HepG2 (cell line): ENCODE measurements at regions not wholly inside any gene's neighbourhood (a gene's known extent, or its start where the extent isn't known, plus 50 kb on each side); places are given as distances from the start of the nearest gene placed in this dataset.

Experiments used
- ATAC-seq: fragments of 200-7000 bp; cut with Tn5 transposase; 3 replicates; pipeline ENCODE4 v1.9.1; 2020; ENCODE audit warnings: mild to moderate bottlenecking, moderate library complexity
- BruUV-seq: library from RNA; stranded (reverse); fragments of 400-500 nt; replicated peaks from 2 replicates; lab custom pipeline; 2021; lab: Mats Ljungman, UMichigan
- CTCF ChIA-PET: fragments of 300-600 bp; formaldehyde crosslinking; extraction: SDS; loops from one replicate; lab custom pipeline; 2021; ENCODE audit warnings: low total read pairs, inconsistent platforms, low intra/inter-chr PET ratio; lab: Yijun Ruan, JAX
- POLR2A ChIA-PET: fragments of 350-600 bp; sonication (Branson Sonifier 250); formaldehyde crosslinking; loops from one replicate; lab custom pipeline; 2020; ENCODE audit warnings: antibody characterized with exemption, inconsistent platforms; lab: Yijun Ruan, JAX
- DNase-seq: peaks from one replicate; pipeline ENCODE4 v3.0.0-alpha.2; 2015; ENCODE audit warnings: low spot score
- FAIRE-seq: peaks from 3 replicates; lab custom pipeline; 2011; peaks lifted over from hg19 to GRCh38; lab: Jason Lieb, UNC
- H2AFZ ChIP-seq: one replicate; pipeline ENCODE4 v1.6.1; 2011; ENCODE audit warnings: low read length, inconsistent platforms
- H3K27ac ChIP-seq: fragments of 300-600 bp; 3 replicates; pipeline ENCODE4 v1.8.0; 2011; ENCODE audit warnings: mixed run types, mild to moderate bottlenecking, mixed read lengths, low read length, inconsistent platforms; ENCODE audit not compliant: insufficient read depth; ENCODE audit errors: extremely low read length
- H3K27me3 ChIP-seq, 2 experiments: fragments of 200-600 bp in 1 of 2; 2 replicates in 1 of 2; 3 replicates in 1 of 2; pipeline versions ENCODE4 v1.6.0 to v1.8.0; 2011; ENCODE audit warnings: low read length in 2 of 2, mild to moderate bottlenecking in 2 of 2, moderate library complexity in 2 of 2, inconsistent platforms in 1 of 2; ENCODE audit not compliant: insufficient read depth in 2 of 2, control insufficient read depth in 1 of 2
- H3K36me3 ChIP-seq, 2 experiments: fragments of 200-600 bp in 1 of 2; replicated peaks in 1 of 2; 2 replicates in 1 of 2; 3 replicates in 1 of 2; pipeline versions ENCODE4 v1.5.1 to v1.8.0; 2011; ENCODE audit warnings: low read length in 2 of 2, inconsistent platforms in 1 of 2; ENCODE audit not compliant: insufficient read depth in 2 of 2, control insufficient read depth in 1 of 2
- H3K4me1 ChIP-seq: 2 replicates; pipeline ENCODE4 v1.5.1; 2012; ENCODE audit warnings: low read length, inconsistent platforms; ENCODE audit not compliant: insufficient read depth
- H3K4me2 ChIP-seq: 2 replicates; pipeline ENCODE4 v1.6.0; 2011; ENCODE audit warnings: low read depth, low read length, inconsistent platforms
- H3K4me3 ChIP-seq, 3 experiments: fragments of 200-600 bp in 1 of 3; sonication (generic), shearing (Covaris generic) in 1 of 3; replicated peaks in 1 of 3; 2 replicates each; pipeline ENCODE4 v1.5.1; 2011 to 2016; ENCODE audit warnings: low read length in 3 of 3, inconsistent platforms in 2 of 3, low read depth in 2 of 3, mild to moderate bottlenecking in 2 of 3, control low read depth in 1 of 3, mixed read lengths in 1 of 3; ENCODE audit not compliant: insufficient read depth in 1 of 3
- H3K79me2 ChIP-seq: one replicate; pipeline ENCODE4 v1.6.1; 2011; ENCODE audit warnings: low read length, inconsistent platforms; ENCODE audit not compliant: insufficient read depth
- H3K9ac ChIP-seq: 2 replicates; pipeline ENCODE4 v1.6.0; 2011; ENCODE audit warnings: mild to moderate bottlenecking, low read depth, low read length, inconsistent platforms; ENCODE audit not compliant: insufficient read depth
- H3K9me3 ChIP-seq: 2 replicates; pipeline ENCODE4 v1.5.1; 2012; ENCODE audit warnings: mild to moderate bottlenecking, low read length
- H4K20me1 ChIP-seq: 2 replicates; pipeline ENCODE4 v1.6.0; 2011; ENCODE audit warnings: inconsistent platforms, mild to moderate bottlenecking, low read length, moderate library complexity; ENCODE audit not compliant: insufficient read depth
- PITX1 ChIP-seq: sonication (generic); formaldehyde crosslinking; IDR thresholded peaks from 2 replicates; pipeline ENCODE4 v1.5.1; 2020; ENCODE audit warnings: mild to moderate bottlenecking, missing genetic modification reagents
- PTBP1 ChIP-seq: fragments of 200-400 bp; formaldehyde crosslinking; IDR thresholded peaks from 2 replicates; pipeline ENCODE4 v1.6.1; 2018; ENCODE audit warnings: low read length, low read depth; ENCODE audit not compliant: poor library complexity, severe bottlenecking
- ZFY ChIP-seq: sonication (generic); formaldehyde crosslinking; IDR thresholded peaks from 2 replicates; pipeline ENCODE4 v1.4.0; 2020; ENCODE audit warnings: missing genetic modification reagents
- ZFYVE20 ChIP-seq: sonication (generic); formaldehyde crosslinking; IDR thresholded peaks from 2 replicates; pipeline ENCODE4 v1.8.0; 2023; ENCODE audit warnings: low read depth, mild to moderate bottlenecking, moderate library complexity, missing genetic modification reagents, borderline replicate concordance
- ZNF530 ChIP-seq: sonication (generic); formaldehyde crosslinking; IDR thresholded peaks from 2 replicates; pipeline ENCODE4 v1.5.0; 2020; ENCODE audit warnings: low read depth, mild to moderate bottlenecking, missing genetic modification reagents
- ZNF547 ChIP-seq: sonication (generic); formaldehyde crosslinking; IDR thresholded peaks from 2 replicates; pipeline ENCODE4 v1.5.1; 2020; ENCODE audit warnings: mild to moderate bottlenecking, missing genetic modification reagents
- ZNF597 ChIP-seq: sonication (generic); formaldehyde crosslinking; IDR thresholded peaks from 2 replicates; pipeline ENCODE4 v1.5.0; 2020; ENCODE audit warnings: missing genetic modification reagents
- ZNF775 ChIP-seq: sonication (generic); formaldehyde crosslinking; IDR thresholded peaks from 2 replicates; pipeline ENCODE4 v1.4.0; 2020; ENCODE audit warnings: missing genetic modification reagents, mild to moderate bottlenecking, moderate library complexity, borderline replicate concordance
- ZNF850 ChIP-seq: sonication (generic); formaldehyde crosslinking; conservative IDR thresholded peaks from 2 replicates; pipeline ENCODE4 v1.9.0; 2021; ENCODE audit warnings: mild to moderate bottlenecking, missing genetic modification reagents
- ZZZ3 ChIP-seq: sonication (generic); formaldehyde crosslinking; IDR thresholded peaks from 2 replicates; pipeline ENCODE4 v1.4.0; 2020; ENCODE audit warnings: missing genetic modification reagents, mild to moderate bottlenecking, borderline replicate concordance
- WGBS: methylation state at CpG from one replicate; pipeline ENCODE4 v1.1.6; 2017; ENCODE audit warnings: low lambda C conversion rate; 5-methylcytosine and 5-hydroxymethylcytosine counted together
- in situ Hi-C: cut with HindIII; loops from 2 replicates; pipeline ENCODE4 v1.10.0; 2017; ENCODE audit warnings: low pct_unique_long_range_greater_than_20kb; ENCODE audit not compliant: extremely low pct_ligation_motif_present
- intact Hi-C: fragments of 100-400 bp; cut with micrococcal nuclease; formaldehyde crosslinking; loops from one replicate; pipeline ENCODE4 v1.10.0; 2022; ENCODE audit not compliant: unreplicated experiment
- TF ChIP-seq, protein P1 (sequence below): sonication (generic); formaldehyde crosslinking; IDR thresholded peaks from 2 replicates; pipeline ENCODE4 v1.4.0; 2020; ENCODE audit warnings: missing genetic modification reagents
- TF ChIP-seq, protein P2 (sequence below): sonication (generic); formaldehyde crosslinking; IDR thresholded peaks from 2 replicates; pipeline ENCODE4 v1.4.0; 2020; ENCODE audit warnings: missing genetic modification reagents
- TF ChIP-seq, protein P3 (sequence below): sonication (generic); formaldehyde crosslinking; IDR thresholded peaks from 2 replicates; pipeline ENCODE4 v1.5.0; 2020; ENCODE audit warnings: mild to moderate bottlenecking, missing genetic modification reagents

DNA sequence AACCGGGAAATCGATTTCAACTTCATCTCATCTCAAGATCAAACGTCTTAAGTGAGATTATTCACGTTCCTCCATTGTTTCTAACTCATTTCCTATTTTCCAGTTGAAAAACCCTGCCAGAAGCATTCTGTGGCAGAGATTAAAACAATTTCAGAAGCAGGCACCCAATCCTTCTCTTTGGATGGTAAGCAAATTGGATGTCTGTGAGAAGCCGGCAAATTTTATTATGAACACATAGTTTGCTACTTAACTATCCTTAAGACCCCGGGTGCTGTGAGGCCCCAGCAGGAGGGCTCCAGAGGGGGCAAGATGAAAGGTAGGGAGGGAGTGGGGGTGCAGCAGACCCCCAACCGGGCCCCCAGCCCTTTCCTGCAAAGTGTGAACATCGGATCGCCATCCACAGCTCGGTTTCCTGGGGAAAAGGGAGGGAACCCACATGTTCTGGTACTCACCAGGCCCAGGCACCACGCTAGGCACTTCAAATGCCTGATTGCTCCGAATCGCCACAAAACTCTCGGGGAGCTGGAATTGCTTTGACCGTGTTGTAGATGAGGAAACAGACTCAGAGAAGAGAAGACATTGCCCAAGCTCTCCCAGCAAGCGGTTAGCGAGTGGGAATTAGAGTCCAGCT, 167.1 kb upstream of the MVB12B start (continued):
- TF ChIP-seq, protein P1, sequence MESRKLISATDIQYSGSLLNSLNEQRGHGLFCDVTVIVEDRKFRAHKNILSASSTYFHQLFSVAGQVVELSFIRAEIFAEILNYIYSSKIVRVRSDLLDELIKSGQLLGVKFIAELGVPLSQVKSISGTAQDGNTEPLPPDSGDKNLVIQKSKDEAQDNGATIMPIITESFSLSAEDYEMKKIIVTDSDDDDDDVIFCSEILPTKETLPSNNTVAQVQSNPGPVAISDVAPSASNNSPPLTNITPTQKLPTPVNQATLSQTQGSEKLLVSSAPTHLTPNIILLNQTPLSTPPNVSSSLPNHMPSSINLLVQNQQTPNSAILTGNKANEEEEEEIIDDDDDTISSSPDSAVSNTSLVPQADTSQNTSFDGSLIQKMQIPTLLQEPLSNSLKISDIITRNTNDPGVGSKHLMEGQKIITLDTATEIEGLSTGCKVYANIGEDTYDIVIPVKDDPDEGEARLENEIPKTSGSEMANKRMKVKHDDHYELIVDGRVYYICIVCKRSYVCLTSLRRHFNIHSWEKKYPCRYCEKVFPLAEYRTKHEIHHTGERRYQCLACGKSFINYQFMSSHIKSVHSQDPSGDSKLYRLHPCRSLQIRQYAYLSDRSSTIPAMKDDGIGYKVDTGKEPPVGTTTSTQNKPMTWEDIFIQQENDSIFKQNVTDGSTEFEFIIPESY (CRISPR knock-in tag): peak; percentile 57; the same call in 1 of the 2 replicates
- TF ChIP-seq ZFYVE20 (CRISPR knock-in tag): no peak

GRCh38 chr9:126160067-126160853, 166.4 kb upstream of the MVB12B start:
- ATAC-seq (no peak), FAIRE-seq (no peak), DNase-seq (no peak)
- Histone ChIP-seq H3K4me3 (no peak overlapping the region), H3K27me3 (peaks cover 7 to 66% of the 10 kb centered on the region in 2 experiments), H4K20me1 (no peaks in the 10 kb centered on the region), H3K4me2 (no peak overlapping the region), H3K9me3 (no peaks in the 10 kb centered on the region), H3K27ac (no peak overlapping the region), H3K9ac (no peak overlapping the region), H3K4me1 (peaks cover 26% of the 10 kb centered on the region; the same call in 1 of the 2 replicates), H2AFZ (no peak overlapping the region), H3K36me3 (no peaks in the 10 kb centered on the region), H3K79me2 (no peaks in the 10 kb centered on the region)
- ChIA-PET POLR2A (interaction anchor here (1.2 kb wide), 1 partner anchor 14 kb away, joined by 4 read pairs; no protein-coding TSS in a partner anchor), CTCF (no interaction called here)
- intact Hi-C loops: no loop called here
- in situ Hi-C loops: no loop called here
- 63% methylated on average over 8 of the region's 10 CpGs for WGBS
- BruUV-seq: no TSS peak
- no peak for TF ChIP-seq ZNF597 (CRISPR knock-in tag)
- TF ChIP-seq PTBP1: no peak
- TF ChIP-seq ZNF547: no peak
- TF ChIP-seq, protein P2, sequence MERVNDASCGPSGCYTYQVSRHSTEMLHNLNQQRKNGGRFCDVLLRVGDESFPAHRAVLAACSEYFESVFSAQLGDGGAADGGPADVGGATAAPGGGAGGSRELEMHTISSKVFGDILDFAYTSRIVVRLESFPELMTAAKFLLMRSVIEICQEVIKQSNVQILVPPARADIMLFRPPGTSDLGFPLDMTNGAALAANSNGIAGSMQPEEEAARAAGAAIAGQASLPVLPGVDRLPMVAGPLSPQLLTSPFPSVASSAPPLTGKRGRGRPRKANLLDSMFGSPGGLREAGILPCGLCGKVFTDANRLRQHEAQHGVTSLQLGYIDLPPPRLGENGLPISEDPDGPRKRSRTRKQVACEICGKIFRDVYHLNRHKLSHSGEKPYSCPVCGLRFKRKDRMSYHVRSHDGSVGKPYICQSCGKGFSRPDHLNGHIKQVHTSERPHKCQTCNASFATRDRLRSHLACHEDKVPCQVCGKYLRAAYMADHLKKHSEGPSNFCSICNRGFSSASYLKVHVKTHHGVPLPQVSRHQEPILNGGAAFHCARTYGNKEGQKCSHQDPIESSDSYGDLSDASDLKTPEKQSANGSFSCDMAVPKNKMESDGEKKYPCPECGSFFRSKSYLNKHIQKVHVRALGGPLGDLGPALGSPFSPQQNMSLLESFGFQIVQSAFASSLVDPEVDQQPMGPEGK (CRISPR knock-in tag): no peak
- TF ChIP-seq ZNF850 (CRISPR knock-in tag): no peak
- no peak for TF ChIP-seq ZNF530 (CRISPR knock-in tag)
- TF ChIP-seq, protein P3, sequence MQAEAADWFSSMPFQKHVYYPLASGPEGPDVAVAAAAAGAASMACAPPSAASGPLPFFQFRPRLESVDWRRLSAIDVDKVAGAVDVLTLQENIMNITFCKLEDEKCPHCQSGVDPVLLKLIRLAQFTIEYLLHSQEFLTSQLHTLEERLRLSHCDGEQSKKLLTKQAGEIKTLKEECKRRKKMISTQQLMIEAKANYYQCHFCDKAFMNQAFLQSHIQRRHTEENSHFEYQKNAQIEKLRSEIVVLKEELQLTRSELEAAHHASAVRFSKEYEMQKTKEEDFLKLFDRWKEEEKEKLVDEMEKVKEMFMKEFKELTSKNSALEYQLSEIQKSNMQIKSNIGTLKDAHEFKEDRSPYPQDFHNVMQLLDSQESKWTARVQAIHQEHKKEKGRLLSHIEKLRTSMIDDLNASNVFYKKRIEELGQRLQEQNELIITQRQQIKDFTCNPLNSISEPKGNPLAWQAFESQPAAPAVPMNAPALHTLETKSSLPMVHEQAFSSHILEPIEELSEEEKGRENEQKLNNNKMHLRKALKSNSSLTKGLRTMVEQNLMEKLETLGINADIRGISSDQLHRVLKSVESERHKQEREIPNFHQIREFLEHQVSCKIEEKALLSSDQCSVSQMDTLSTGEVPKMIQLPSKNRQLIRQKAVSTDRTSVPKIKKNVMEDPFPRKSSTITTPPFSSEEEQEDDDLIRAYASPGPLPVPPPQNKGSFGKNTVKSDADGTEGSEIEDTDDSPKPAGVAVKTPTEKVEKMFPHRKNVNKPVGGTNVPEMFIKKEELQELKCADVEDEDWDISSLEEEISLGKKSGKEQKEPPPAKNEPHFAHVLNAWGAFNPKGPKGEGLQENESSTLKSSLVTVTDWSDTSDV (CRISPR knock-in tag): no peak
- no peak for TF ChIP-seq ZNF775 (CRISPR knock-in tag)
- no peak for TF ChIP-seq ZFY
- TF ChIP-seq PITX1 (CRISPR knock-in tag): no peak
- TF ChIP-seq ZZZ3 (CRISPR knock-in tag): no peak
